T47D (cell line): ENCODE measurements at regions not wholly inside any gene's neighbourhood (a gene's known extent, or its start where the extent isn't known, plus 50 kb on each side); places are given as distances from the start of the nearest gene placed in this dataset.

Source experiments
- DNase-seq, 2 experiments: peaks; one replicate each; pipeline versions ENCODE4 v3.0.0 to v3.0.0-alpha.2; 2011 to 2012; ENCODE audit warnings: low read depth in 1 of 2, low spot score in 1 of 2
- JUND ChIP-seq: IDR thresholded peaks from 2 replicates; pipeline ENCODE4 v1.6.1; 2012; ENCODE audit warnings: low read depth
- in situ Hi-C: cut with HindIII; loops from 2 replicates; pipeline ENCODE4 v1.10.0; 2016; ENCODE audit warnings: low sequenced_read_pairs, low pct_unique_long_range_greater_than_20kb

DNA sequence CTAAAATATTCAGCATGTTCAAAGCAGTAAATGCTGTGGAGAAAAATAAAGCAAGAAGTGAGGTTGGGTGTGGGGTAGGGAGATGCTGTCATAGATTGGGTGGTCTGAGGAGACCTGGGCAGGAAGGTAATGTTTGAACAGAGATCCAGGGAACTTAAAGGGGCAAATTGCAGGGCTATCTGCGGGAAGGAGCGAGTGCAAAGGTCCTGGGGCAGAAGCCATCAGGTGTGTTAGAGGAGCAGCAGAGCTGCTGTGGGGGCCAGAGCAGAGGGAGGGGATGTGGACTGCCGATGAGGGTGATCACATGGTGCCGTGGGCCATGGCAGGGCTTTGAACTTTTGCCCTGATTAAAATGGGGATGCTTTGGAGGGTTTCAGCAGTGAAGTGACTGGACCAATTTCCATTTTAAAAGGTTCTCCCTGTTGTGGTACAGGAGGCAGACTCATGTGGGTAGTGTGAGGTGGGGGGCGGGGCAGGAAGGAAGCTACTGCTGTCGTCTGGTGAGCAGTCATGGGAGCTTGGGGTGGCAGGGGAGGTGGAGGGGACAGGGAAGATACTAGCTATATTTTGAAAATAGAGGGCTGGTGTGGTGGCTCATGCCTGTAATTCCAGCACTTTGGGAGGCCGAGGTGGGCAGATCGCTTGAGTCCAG, 145.0 kb downstream of the AACS start:
- TF ChIP-seq JUND = no peak
- no peak for DNase-seq
- in situ Hi-C loops = no loop called here

DNA sequence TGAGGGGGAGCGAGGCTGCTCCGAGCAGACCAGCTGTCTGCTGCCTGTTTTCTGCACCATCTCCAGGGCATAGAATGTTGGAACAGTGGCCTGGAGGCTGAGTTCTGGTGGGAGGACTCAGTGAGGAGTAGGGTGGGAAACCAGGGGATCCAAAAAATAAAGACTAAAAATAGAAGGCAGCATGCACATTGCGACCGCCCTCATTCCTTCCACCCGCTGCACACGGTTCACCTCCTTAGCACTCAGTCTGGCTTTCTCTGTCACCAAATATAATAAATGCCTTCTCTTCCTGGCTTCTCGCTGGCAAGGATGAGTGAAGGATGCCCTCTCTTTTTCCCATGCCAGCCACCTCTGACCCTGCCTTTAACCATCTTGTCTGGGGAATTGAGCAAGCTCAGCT, 146.2 kb downstream of the AACS start:
- no peak for DNase-seq
- TF ChIP-seq JUND = no peak
- in situ Hi-C loops = no loop called here

DNA sequence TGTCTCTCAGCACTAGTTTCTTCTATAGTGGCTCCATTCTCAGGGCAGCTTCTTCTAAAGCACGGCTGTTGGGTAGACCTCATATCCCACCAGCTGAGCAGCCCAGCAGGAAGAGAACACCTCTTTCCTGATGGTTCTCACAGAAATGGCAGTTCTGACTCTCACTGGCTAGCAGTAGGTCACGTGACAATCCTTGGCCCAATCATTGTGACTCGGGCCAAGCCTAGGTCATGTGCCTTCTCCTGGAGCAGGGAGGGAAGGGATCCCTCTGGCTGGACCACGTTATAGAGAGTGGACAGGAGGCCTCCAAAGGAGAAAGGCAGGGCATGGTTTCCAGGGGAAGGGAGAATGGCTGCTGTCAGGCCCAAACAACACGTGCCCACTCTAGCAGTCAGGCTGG, 149.1 kb downstream of the AACS start:
- in situ Hi-C loops = no loop called here
- DNase-seq = no peak
- no peak for TF ChIP-seq JUND

DNA sequence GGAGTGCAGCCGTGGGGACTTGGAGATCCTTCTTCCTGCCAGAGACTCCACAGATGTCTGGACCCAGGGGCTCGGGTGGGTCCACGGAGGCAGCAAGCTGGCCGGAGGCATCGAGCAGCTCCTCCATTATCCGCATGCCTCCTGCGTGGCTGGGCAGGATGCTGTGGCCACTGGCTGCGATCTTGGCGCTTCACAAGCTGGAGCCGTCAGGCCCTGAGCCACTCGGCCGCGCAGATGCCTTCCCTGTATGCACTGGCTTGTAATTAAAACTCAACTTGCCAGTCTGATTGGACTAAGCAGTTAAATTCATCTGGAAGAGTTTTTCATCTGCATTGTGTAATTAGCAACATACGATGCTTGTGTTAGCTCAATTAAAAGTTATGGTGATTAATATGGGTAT, 151.5 kb downstream of the AACS start:
- in situ Hi-C loops = no loop called here
- DNase-seq = no peak

DNA sequence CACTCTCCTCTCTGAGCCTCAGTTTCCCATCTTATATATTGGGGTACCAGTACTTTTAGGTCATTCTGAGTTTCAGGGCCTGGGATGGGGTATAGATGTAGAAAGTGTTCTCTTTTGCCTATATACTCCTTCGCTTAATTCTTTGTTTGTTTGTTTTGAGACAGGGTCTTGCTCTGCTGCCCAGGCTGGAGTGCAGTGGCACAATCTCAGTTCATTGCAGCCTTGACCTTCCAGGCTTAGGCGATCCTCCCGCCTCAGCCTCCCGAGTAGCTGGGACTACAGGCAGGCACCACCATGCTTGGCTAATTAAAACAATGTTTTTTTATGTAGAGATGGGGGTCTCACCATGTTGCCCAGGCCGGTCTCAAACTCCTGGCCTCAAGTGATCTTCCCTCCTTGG, 152.1 kb downstream of the AACS start:
- no peak for TF ChIP-seq JUND
- no peak for DNase-seq
- in situ Hi-C loops = no loop called here

More for the DNA sequence above, 151.5 kb downstream of the AACS start:
- no peak for TF ChIP-seq JUND

DNA sequence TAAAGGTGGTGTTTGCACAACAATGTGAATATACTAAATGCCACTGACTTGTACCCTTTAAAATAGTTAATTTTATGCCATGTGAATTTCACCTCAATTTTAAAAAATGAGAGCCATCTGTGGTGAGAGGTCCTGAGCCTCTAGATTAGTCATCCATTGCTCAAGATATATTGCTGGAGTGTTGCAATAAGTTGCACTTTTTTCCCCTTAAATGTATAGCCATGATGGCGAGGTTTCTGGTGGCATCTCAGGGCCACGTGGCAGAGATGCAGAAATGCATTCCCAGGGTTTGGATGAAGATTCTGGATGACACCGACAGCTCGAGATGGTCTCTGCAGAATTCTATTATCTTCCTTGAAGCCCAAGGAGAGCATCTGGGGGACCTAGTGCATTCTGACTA, 153.7 kb downstream of the AACS start:
- TF ChIP-seq JUND = no peak
- no peak for DNase-seq

DNA sequence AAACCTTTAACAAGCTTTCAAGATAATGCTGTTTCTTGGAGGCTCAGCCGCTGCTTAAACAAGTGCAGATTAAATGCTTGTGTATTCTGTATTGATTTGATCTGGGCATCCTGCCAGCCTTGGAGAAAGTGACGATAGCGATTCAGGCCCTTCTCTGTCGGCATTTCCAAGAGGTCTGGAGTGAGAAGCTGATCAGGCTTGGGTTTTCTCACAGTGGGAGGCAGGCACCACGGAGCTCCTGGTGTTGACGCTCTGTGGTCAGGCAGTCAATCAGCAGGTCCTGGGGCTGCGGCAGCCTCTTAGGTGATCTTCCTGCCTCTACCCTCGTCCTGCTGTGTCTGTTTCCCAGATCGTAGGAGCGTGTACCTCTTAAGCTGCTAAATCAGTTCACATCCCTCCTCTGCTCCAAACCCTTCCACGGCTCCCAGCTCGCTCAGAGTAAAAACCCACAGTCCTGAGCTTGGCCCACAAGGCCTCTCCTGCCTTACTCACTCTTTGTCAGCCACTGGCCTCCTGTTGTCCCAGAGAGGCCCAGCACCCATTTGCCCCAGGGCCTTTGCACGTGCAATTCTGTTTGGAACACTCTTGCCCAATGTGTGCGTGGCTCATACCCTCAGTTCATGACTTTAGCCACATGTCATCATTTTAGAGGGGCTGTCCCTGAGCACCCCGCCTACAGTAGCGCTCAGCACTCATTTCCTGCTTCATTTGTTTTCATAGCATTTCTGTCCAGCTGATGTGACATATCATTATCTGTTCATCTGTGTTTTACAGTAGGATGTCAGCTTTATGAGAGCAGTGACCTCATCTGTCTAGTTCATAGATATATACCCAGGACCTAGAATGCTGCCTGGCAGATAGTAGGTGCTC, 155.4 kb downstream of the AACS start:
- no peak for TF ChIP-seq JUND
- no peak for DNase-seq
- in situ Hi-C loops = no loop called here

More for the DNA sequence above, 153.7 kb downstream of the AACS start:
- in situ Hi-C loops = no loop called here

DNA sequence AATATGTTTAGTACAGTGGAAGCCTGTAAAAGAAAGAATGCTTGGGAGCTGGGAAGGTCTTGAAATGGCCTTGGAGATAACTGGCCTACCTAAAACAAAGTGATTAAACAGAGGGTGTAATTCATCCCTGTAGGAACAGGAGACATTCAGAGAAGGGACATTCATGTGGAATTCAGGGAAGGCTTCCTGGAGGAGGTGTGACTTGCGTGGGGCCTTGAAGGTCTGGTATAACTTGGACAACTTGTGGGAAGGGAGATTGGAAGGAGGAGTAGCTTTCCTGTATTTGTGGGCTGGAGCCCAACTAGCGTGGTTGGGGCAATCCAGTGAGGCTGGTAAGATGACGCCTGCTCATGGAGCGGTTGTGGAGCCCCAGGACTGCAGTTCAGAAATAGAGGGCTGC, 156.4 kb downstream of the AACS start:
- in situ Hi-C loops = no loop called here

DNA sequence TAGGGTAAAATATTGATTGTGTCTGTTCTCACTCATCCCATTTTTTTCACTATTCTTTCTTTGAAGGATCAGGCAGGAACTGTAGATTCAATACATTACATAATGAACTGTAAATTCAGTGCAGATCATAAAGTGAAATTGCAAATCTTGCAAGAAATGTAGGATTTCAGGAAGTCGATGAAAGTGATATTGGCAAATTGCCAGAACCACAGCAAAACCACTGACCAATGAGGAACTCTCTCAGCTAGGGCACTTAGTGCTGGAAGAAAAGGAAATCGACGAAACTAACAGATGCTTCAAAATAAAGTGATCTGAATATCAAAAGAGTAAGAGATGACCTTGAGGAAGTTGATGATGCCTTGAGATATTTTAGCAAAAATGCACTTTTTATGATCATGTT, 157.6 kb downstream of the AACS start:
- in situ Hi-C loops = no loop called here
- TF ChIP-seq JUND = no peak
- DNase-seq = no peak

More for the DNA sequence above, 156.4 kb downstream of the AACS start:
- no peak for TF ChIP-seq JUND
- no peak for DNase-seq

DNA sequence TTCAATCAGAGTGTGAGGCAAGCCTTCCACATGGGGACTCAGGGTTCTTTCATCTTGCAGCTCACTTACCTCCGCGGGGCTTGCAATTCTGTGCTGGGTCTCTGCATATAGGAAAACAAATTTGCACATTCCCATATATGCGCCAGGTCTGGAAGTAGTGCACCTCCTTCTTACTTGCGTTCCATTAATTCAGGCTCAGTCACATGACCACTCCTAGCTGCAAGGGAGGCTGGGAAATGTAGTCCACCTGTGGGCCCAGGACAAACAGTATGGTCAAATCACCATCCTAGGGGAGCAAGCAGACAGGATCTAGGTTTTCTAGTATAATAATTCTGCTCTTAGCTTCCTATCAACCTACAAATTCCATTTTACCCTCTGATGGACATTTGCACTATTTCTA, 160.4 kb downstream of the AACS start:
- in situ Hi-C loops = no loop called here
- TF ChIP-seq JUND = no peak
- no peak for DNase-seq

DNA sequence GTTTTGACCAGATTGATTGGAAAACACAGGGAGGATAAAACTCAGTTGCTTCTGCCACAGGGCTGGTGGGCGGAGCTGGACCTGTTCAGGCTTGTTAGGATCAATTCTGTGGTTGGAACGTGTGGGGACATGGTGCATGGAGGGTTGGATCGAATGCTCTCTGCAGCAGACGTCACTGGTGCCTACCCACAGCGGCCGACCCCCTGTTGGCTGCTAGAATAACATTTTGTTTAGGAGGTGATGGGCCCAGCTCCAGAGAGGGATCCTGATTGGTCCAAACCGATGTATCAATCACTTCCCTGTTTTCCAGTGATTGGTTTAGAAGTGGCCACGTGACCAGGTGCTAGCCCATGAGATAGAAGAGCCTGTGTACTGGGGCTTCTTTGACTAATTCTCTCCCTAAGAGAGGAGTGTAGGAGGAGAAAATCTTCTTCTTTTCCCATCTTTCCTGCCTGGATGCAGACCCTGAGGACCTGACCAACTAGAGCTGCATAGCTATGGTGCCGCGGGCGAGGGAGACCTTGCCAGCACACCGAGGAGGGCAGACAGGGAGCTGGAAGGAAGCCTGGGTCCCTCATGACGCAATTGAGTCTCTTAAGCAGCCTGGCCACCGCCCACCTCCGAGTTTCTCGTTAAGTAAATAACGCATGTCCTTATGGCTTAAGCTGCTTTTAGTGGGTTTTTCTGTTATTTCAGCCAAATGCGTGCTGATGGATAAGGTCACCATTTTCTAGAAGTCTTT, 163.5 kb downstream of the AACS start:
- DNase-seq = peak in 1 of 2 experiments; percentile 37
- in situ Hi-C loops = no loop called here

DNA sequence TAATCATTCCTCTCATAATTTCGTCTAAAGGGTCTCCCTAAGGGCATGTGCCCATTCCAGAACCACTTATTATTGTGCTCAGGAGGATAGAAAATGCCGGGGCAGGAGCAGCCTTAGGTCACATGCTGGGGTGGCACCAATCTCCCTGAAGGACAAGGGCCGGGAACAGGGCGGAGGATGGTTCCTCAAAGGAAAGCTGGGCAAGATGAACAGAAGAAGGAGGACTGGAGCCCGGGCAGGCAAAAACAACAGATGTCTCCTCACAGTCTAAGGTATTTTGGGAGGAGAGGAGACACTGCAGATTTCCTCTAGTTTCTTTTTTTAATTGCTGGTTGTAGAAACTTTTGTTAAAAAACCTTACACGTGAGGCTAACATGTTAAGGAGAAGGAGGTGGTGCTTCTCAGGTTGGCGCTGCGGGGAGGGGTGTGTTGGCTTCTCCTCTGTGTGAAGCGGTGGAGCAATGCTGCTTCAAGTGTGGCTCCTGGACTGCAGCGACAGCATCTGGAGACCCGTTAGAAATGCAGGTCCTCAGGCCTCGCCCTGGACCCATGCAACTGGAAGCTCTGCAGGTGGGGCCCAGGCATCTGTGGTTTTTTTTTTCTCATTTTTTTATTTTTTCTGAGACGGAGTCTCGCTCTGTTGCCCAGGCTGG, 164.8 kb downstream of the AACS start:
- TF ChIP-seq JUND = no peak
- DNase-seq = no peak
- in situ Hi-C loops = no loop called here

More for the DNA sequence above, 163.5 kb downstream of the AACS start:
- no peak for TF ChIP-seq JUND

DNA sequence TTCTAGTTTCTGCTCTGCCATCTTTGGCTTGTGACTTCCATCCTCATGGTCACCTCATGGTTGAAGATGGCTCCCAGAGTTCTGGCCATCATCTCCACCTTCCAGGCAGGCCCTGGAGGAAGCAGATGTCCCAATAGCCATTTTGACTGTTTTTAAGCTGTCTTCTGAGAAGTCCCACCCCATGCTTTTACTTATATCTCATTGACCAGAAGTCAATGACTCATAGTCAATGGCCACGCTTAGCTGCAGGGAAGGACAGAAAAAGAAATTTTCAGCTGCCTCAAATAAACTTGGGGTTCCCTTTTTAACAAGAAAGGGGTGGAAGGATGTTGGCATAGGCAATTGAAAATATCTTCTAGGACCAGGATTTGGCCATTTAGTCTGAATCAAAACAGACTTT, 168.1 kb downstream of the AACS start:
- in situ Hi-C loops = no loop called here
- no peak for DNase-seq
- no peak for TF ChIP-seq JUND
